IMR-90 (cell line): ENCODE measurements at regions not wholly inside any gene's neighbourhood (a gene's known extent, or its start where the extent isn't known, plus 50 kb on each side); places are given as distances from the start of the nearest gene placed in this dataset.

Experiments used
- ATAC-seq: fragments of 200-7000 bp; cut with Tn5 transposase; 2 replicates; pipeline ENCODE4 v1.9.1; 2020; ENCODE audit warnings: low read depth, mild to moderate bottlenecking, moderate library complexity
- BruUV-seq: library from RNA; stranded (reverse); fragments of 400-500 nt; replicated peaks from 2 replicates; lab custom pipeline; 2021; lab: Mats Ljungman, UMichigan
- CTCF ChIA-PET: fragments of 300-600 bp; formaldehyde crosslinking; extraction: SDS; loops from one replicate; lab custom pipeline; 2021; ENCODE audit warnings: antibody characterized with exemption; lab: Yijun Ruan, JAX
- POLR2A ChIA-PET: fragments of 300-600 bp; sonication (Branson Sonifier 250); formaldehyde crosslinking; loops from one replicate; lab custom pipeline; 2022; ENCODE audit warnings: antibody characterized with exemption; ENCODE audit not compliant: unreplicated experiment; lab: Charles Lee
- DNase-seq: peaks from one replicate; pipeline ENCODE4 v3.0.0; 2013
- H2AFZ ChIP-seq: replicated peaks from 2 replicates; pipeline ENCODE3; 2013; ENCODE audit warnings: low read length, mild to moderate bottlenecking; ENCODE audit not compliant: poor library complexity
- H2AK5ac ChIP-seq: 2 replicates; pipeline ENCODE4 v1.6.1; 2013; ENCODE audit warnings: low read depth, low read length, inconsistent platforms
- H2AK9ac ChIP-seq: replicated peaks from 2 replicates; pipeline ENCODE3; 2013; ENCODE audit warnings: mild to moderate bottlenecking, low read depth, low read length, moderate library complexity; ENCODE audit not compliant: poor library complexity
- H2BK120ac ChIP-seq: 2 replicates; pipeline ENCODE4 v1.6.1; 2013; ENCODE audit warnings: low read depth, low read length, inconsistent platforms
- H2BK15ac ChIP-seq: 3 replicates; pipeline ENCODE4 v1.6.1; 2013; ENCODE audit warnings: low read depth, low read length, inconsistent platforms
- H2BK20ac ChIP-seq: 2 replicates; pipeline ENCODE4 v1.6.1; 2013; ENCODE audit warnings: low read depth, mild to moderate bottlenecking, inconsistent platforms, low read length, moderate library complexity
- H2BK5ac ChIP-seq: 2 replicates; pipeline ENCODE4 v1.6.1; 2013; ENCODE audit warnings: mild to moderate bottlenecking, low read depth, low read length, inconsistent platforms; ENCODE audit not compliant: poor library complexity, severe bottlenecking
- H3K14ac ChIP-seq: replicated peaks from 2 replicates; pipeline ENCODE4 v1.6.1; 2013; ENCODE audit warnings: low read depth, low read length, inconsistent platforms
- H3K18ac ChIP-seq: 2 replicates; pipeline ENCODE4 v1.6.1; 2013; ENCODE audit warnings: low read depth, low read length, control low read depth
- H3K23ac ChIP-seq: 2 replicates; pipeline ENCODE4 v1.6.1; 2013; ENCODE audit warnings: low read depth, low read length, inconsistent platforms
- H3K27ac ChIP-seq: 2 replicates; pipeline ENCODE4 v1.5.1; 2013; ENCODE audit warnings: mild to moderate bottlenecking, control low read depth, low read length; ENCODE audit not compliant: insufficient read depth
- H3K27me3 ChIP-seq: 2 replicates; pipeline ENCODE4 v1.6.1; 2013; ENCODE audit warnings: low read length; ENCODE audit not compliant: control insufficient read depth, insufficient read depth
- H3K36me3 ChIP-seq: 2 replicates; pipeline ENCODE4 v1.6.1; 2013; ENCODE audit warnings: low read length, mixed read lengths; ENCODE audit not compliant: control insufficient read depth, insufficient read depth
- H3K4ac ChIP-seq: 2 replicates; pipeline ENCODE4 v1.6.1; 2013; ENCODE audit warnings: low read depth, low read length, inconsistent platforms
- H3K4me1 ChIP-seq: 2 replicates; pipeline ENCODE4 v1.6.1; 2013; ENCODE audit warnings: low read length, mixed read lengths; ENCODE audit not compliant: control insufficient read depth, insufficient read depth
- H3K4me2 ChIP-seq: 2 replicates; pipeline ENCODE4 v1.6.1; 2013; ENCODE audit warnings: low read depth, mild to moderate bottlenecking, control low read depth, low read length, moderate library complexity
- H3K4me3 ChIP-seq: 2 replicates; pipeline ENCODE4 v1.5.1; 2013; ENCODE audit warnings: low read depth, mild to moderate bottlenecking, control low read depth, low read length, moderate library complexity; ENCODE audit not compliant: insufficient read depth
- H3K56ac ChIP-seq: 2 replicates; pipeline ENCODE4 v1.6.1; 2013; ENCODE audit warnings: low read length, inconsistent platforms; ENCODE audit not compliant: insufficient read depth; ENCODE audit errors: extremely low read depth
- H3K79me1 ChIP-seq, 2 experiments: 2 replicates each; pipeline ENCODE4 v1.6.1; 2013; ENCODE audit warnings: low read length in 2 of 2, inconsistent platforms in 1 of 2, low read depth in 1 of 2
- H3K9ac ChIP-seq: 2 replicates; pipeline ENCODE4 v1.6.1; 2013; ENCODE audit warnings: low read depth, low read length, control low read depth
- H3K9me1 ChIP-seq: 2 replicates; pipeline ENCODE4 v1.6.1; 2013; ENCODE audit warnings: low read length, inconsistent platforms; ENCODE audit not compliant: insufficient read depth
- H3K9me3 ChIP-seq: 2 replicates; pipeline ENCODE4 v1.6.1; 2013; ENCODE audit warnings: low read length; ENCODE audit not compliant: control insufficient read depth, insufficient read depth
- H4K20me1 ChIP-seq: 2 replicates; pipeline ENCODE4 v1.6.1; 2013; ENCODE audit warnings: low read length, inconsistent platforms; ENCODE audit not compliant: insufficient read depth
- H4K5ac ChIP-seq: 2 replicates; pipeline ENCODE4 v1.6.1; 2013; ENCODE audit warnings: mild to moderate bottlenecking, low read depth, low read length, control low read depth
- H4K8ac ChIP-seq, 2 experiments: 2 replicates each; pipeline ENCODE4 v1.6.1; 2013; ENCODE audit warnings: low read depth in 2 of 2, low read length in 2 of 2, control low read depth in 1 of 2, inconsistent platforms in 1 of 2
- H4K91ac ChIP-seq: 2 replicates; pipeline ENCODE4 v1.6.1; 2013; ENCODE audit warnings: low read depth, low read length, inconsistent platforms; ENCODE audit not compliant: insufficient read depth
- BHLHE40 ChIP-seq: fragments of 150-350 bp; IDR thresholded peaks from 2 replicates; pipeline ENCODE4 v1.6.1; 2016; ENCODE audit warnings: mild to moderate bottlenecking, low read depth, low read length
- CEBPB ChIP-seq: IDR thresholded peaks from 2 replicates; pipeline ENCODE4 v1.6.1; 2012; ENCODE audit warnings: low read depth, low read length, improper control_type of control experiment
- CHD1 ChIP-seq: IDR thresholded peaks from 2 replicates; pipeline ENCODE4 v1.6.1; 2012; ENCODE audit warnings: low read depth, low read length, improper control_type of control experiment
- FOS ChIP-seq: fragments of 150-350 bp; IDR thresholded peaks from 2 replicates; pipeline ENCODE4 v1.6.1; 2016; ENCODE audit warnings: low read depth, low read length
- MAFK ChIP-seq: IDR thresholded peaks from 2 replicates; pipeline ENCODE4 v1.6.1; 2012; ENCODE audit warnings: low read depth, low read length, improper control_type of control experiment
- MAZ ChIP-seq: IDR thresholded peaks from 2 replicates; pipeline ENCODE4 v1.6.1; 2012; ENCODE audit warnings: low read depth, mild to moderate bottlenecking, low read length, improper control_type of control experiment, moderate library complexity, borderline replicate concordance
- MXI1 ChIP-seq: IDR thresholded peaks from 2 replicates; pipeline ENCODE4 v1.6.1; 2012; ENCODE audit warnings: low read depth, mild to moderate bottlenecking, low read length, moderate library complexity, borderline replicate concordance
- NFE2L2 ChIP-seq: fragments of 150-350 bp; IDR thresholded peaks from 2 replicates; pipeline ENCODE4 v1.6.1; 2016; ENCODE audit warnings: low read depth, mild to moderate bottlenecking, low read length
- POLR2A ChIP-seq: IDR thresholded peaks from 2 replicates; pipeline ENCODE4 v1.6.1; 2012; ENCODE audit warnings: mild to moderate bottlenecking, low read depth, low read length
- RAD21 ChIP-seq: IDR thresholded peaks from 2 replicates; pipeline ENCODE4 v1.6.1; 2012; ENCODE audit warnings: low read length, improper control_type of control experiment
- RCOR1 ChIP-seq: IDR thresholded peaks from 2 replicates; pipeline ENCODE4 v1.6.1; 2012; ENCODE audit warnings: mild to moderate bottlenecking, low read length, improper control_type of control experiment; ENCODE audit not compliant: insufficient replicate concordance
- RFX5 ChIP-seq: IDR thresholded peaks from 2 replicates; pipeline ENCODE4 v1.8.0; 2012; ENCODE audit warnings: low read depth, mild to moderate bottlenecking, low read length, moderate library complexity
- SMC3 ChIP-seq: fragments of 150-350 bp; IDR thresholded peaks from 2 replicates; pipeline ENCODE4 v1.6.1; 2016; ENCODE audit warnings: low read depth, mild to moderate bottlenecking, antibody characterized with exemption, low read length, moderate library complexity
- WGBS, 2 experiments: methylation state at CpG; one replicate each; pipeline versions ENCODE4 v1.1.5 to v1.1.7; 2013; ENCODE audit warnings: missing lambda C conversion rate in 2 of 2; ENCODE audit not compliant: insufficient read length in 1 of 2; ENCODE audit errors: extremely low coverage in 2 of 2; 5-methylcytosine and 5-hydroxymethylcytosine counted together
- dilution Hi-C: fragments of 300-500 bp; cut with HindIII; formaldehyde crosslinking; loops from one replicate; pipeline ENCODE4 v1.14.3; 2018; ENCODE audit warnings: low sequenced_read_pairs; ENCODE audit not compliant: unreplicated experiment
- in situ Hi-C: fragments of 300-500 bp; cut with MboI; formaldehyde crosslinking; loops from 3 replicates; pipeline ENCODE4 v1.14.3; 2019; ENCODE audit warnings: low sequenced_read_pairs, inconsistent platforms, mixed read lengths
- intact Hi-C: fragments of 100-400 bp; cut with micrococcal nuclease; formaldehyde crosslinking; loops from 2 replicates; pipeline ENCODE4 v1.10.0; 2022
- TF ChIP-seq, protein P1 (sequence below): fragments of 150-350 bp; IDR thresholded peaks from 2 replicates; pipeline ENCODE4 v1.6.1; 2016; ENCODE audit warnings: low read depth, mild to moderate bottlenecking, low read length, moderate library complexity, borderline replicate concordance
- TF ChIP-seq, protein P2 (sequence below): fragments of 150-350 bp; IDR thresholded peaks from 2 replicates; pipeline ENCODE4 v1.6.1; 2017; ENCODE audit warnings: mild to moderate bottlenecking, antibody characterized with exemption, low read length, low read depth
- TF ChIP-seq, protein P3 (sequence below): conservative IDR thresholded peaks from 2 replicates; pipeline ENCODE4 v1.5.1; 2012; ENCODE audit warnings: mild to moderate bottlenecking, low read depth, low read length, improper control_type of control experiment

DNA sequence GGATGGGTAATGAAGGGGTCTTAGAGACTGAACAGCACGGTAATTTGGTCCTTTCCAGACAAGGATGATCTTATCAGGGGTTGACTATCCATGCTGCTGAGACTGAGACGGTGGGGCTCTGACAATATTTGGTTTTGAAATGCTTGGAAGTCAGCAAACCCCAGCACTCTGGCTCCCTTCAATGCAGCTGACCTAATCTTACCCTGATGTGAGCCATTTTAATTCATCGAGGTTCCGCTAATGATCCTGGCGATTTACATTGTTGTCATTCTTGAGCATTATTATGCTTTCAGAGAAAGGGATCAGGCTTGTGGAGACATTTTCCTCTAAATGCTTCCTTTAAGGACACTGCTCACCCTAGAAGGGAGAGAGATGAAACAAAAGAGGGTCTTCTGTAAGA lies 114.6 kb upstream of the BMPER start:
- H3K9me1 ChIP-seq = peaks cover 2% of the 10 kb centered on the region; the same call in 1 of the 2 replicates
- no TSS peak for BruUV-seq
- no peak overlapping the region for H3K4me2 ChIP-seq
- H3K14ac ChIP-seq = no peak overlapping the region
- H2BK20ac ChIP-seq = no peak overlapping the region
- no peak overlapping the region for H2AFZ ChIP-seq
- H3K56ac ChIP-seq = no peak overlapping the region
- H3K36me3 ChIP-seq = no peaks in the 10 kb centered on the region
- H2BK5ac ChIP-seq = no peak overlapping the region
- WGBS, 2 experiments = no CpG with 5 or more reads among the region's 5 CpGs
- no peak overlapping the region for H3K18ac ChIP-seq
- H4K8ac ChIP-seq = no peak overlapping the region
- ATAC-seq (no peak), DNase-seq (no peak)
- H4K5ac ChIP-seq = no peak overlapping the region
- no peak overlapping the region for H4K91ac ChIP-seq
- no peak overlapping the region for H3K23ac ChIP-seq
- POLR2A ChIA-PET = no interaction called here
- CTCF ChIA-PET = no interaction called here
- in situ Hi-C loops (no loop called here), dilution Hi-C loops (no loop called here), intact Hi-C loops (no loop called here)
- TF ChIP-seq POLR2A (no peak), BHLHE40 (no peak), RFX5 (no peak), SMC3 (no peak), MAFK (no peak), RCOR1 (no peak), FOS (no peak), NFE2L2 (no peak), RAD21 (no peak), CEBPB (no peak), MXI1 (no peak), CHD1 (no peak), MAZ (no peak)
- TF ChIP-seq, protein P1, sequence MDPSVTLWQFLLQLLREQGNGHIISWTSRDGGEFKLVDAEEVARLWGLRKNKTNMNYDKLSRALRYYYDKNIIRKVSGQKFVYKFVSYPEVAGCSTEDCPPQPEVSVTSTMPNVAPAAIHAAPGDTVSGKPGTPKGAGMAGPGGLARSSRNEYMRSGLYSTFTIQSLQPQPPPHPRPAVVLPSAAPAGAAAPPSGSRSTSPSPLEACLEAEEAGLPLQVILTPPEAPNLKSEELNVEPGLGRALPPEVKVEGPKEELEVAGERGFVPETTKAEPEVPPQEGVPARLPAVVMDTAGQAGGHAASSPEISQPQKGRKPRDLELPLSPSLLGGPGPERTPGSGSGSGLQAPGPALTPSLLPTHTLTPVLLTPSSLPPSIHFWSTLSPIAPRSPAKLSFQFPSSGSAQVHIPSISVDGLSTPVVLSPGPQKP = no peak
- TF ChIP-seq, protein P2, sequence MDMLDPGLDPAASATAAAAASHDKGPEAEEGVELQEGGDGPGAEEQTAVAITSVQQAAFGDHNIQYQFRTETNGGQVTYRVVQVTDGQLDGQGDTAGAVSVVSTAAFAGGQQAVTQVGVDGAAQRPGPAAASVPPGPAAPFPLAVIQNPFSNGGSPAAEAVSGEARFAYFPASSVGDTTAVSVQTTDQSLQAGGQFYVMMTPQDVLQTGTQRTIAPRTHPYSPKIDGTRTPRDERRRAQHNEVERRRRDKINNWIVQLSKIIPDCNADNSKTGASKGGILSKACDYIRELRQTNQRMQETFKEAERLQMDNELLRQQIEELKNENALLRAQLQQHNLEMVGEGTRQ = no peak
- TF ChIP-seq, protein P3, sequence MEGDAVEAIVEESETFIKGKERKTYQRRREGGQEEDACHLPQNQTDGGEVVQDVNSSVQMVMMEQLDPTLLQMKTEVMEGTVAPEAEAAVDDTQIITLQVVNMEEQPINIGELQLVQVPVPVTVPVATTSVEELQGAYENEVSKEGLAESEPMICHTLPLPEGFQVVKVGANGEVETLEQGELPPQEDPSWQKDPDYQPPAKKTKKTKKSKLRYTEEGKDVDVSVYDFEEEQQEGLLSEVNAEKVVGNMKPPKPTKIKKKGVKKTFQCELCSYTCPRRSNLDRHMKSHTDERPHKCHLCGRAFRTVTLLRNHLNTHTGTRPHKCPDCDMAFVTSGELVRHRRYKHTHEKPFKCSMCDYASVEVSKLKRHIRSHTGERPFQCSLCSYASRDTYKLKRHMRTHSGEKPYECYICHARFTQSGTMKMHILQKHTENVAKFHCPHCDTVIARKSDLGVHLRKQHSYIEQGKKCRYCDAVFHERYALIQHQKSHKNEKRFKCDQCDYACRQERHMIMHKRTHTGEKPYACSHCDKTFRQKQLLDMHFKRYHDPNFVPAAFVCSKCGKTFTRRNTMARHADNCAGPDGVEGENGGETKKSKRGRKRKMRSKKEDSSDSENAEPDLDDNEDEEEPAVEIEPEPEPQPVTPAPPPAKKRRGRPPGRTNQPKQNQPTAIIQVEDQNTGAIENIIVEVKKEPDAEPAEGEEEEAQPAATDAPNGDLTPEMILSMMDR = no peak
- no peak overlapping the region for H2BK15ac ChIP-seq
- no peak overlapping the region for H3K4ac ChIP-seq
- H3K9ac ChIP-seq = no peak overlapping the region
- no peak overlapping the region for H3K4me3 ChIP-seq
- H3K79me1 ChIP-seq = no peaks in the 10 kb centered on the region
- no peak overlapping the region for H2AK5ac ChIP-seq
- no peak overlapping the region for H3K27ac ChIP-seq
- no peak overlapping the region for H2AK9ac ChIP-seq
- no peaks in the 10 kb centered on the region for H3K4me1 ChIP-seq
- no peaks in the 10 kb centered on the region for H4K20me1 ChIP-seq
- no peaks in the 10 kb centered on the region for H3K9me3 ChIP-seq
- H3K27me3 ChIP-seq = peaks cover 14% of the 10 kb centered on the region
- H2BK120ac ChIP-seq = no peak overlapping the region
